ENCODE measurements at regions not wholly inside any gene's neighbourhood (a gene's known extent, or its start where the extent isn't known, plus 50 kb on each side); places are given as distances from the start of the nearest gene placed in this dataset.

DNA sequence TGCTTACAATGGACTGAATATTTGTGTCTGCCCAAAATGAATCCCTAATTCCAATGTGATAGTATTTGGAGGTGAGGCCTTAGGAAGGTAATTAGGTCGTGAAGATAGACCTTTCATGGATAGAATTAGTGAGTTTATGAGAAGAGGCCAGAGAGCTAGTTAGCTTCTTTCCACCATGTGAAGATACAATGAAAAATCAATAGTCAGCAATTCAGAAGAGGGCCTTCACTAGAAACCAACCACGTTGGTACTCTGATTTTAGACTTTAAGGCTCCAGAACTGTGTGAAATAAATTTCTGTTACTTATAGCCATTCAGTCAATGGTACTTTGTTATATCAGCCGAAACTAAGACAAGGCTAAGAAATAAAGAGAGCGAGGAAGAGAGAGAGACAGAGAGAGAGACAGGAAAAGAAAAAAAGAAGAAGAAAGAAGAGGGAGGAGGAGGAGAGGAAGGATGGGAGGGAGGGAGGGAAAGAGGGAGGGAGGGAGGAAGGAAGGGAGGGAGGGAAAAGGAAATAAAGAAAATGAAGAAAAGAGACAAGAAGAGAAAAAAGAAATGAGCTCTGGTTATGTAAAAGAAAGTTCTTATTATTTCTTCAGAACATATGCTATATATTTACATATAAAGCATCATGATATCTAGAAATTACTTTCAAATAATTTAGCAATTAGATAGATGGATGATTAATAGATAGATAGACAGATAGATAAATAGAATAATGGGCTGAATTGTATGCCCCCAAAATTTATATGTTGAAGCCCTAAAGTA, 1725.3 kb downstream of the EFNA5 start:
- Histone ChIP-seq H3K4me2 (ENCODE audit: low read length) (no peak overlapping the region), H3K36me3 (ENCODE audit: insufficient read depth, low read length) (no peaks in the 10 kb centered on the region)

DNA sequence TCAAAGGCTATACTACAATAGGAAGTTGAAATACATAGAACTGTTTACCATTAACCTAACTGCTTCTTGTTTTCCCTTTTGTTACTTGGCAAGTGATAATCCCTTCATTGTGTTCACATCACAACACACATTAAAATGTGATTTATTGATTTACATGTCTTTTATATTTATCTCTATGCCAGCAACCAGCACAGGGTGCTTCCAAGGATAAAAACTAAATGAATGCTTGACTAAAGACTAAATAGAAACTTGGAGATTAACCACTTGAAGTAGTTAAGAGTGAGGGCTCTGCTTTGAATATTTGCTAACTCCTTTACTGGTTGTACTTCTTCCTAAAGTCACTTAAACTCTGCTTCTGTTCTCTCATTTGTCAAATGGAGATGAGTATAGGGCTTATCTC, 1730.6 kb downstream of the EFNA5 start:
- H3K9ac ChIP-seq (ENCODE audit: low read depth, low read length) = no peak overlapping the region
- no peaks in the 10 kb centered on the region for H3K4me1 ChIP-seq (ENCODE audit: control insufficient read depth, insufficient read depth, low read length)
- no peaks in the 10 kb centered on the region for H3K9me3 ChIP-seq (replicated peaks; ENCODE audit: low read length)
- H3K4me2 ChIP-seq (ENCODE audit: low read length) = no peak overlapping the region
- no peaks in the 10 kb centered on the region for H3K27me3 ChIP-seq (ENCODE audit: control insufficient read depth, insufficient read depth, low read length)
- no peak overlapping the region for H3K4me3 ChIP-seq (ENCODE audit: low read length)
- H3K36me3 ChIP-seq (ENCODE audit: insufficient read depth, low read length) = no peaks in the 10 kb centered on the region

More for the DNA sequence above, 1725.3 kb downstream of the EFNA5 start:
- H3K9ac ChIP-seq (ENCODE audit: low read depth, low read length) = no peak overlapping the region
- no peaks in the 10 kb centered on the region for H3K9me3 ChIP-seq (replicated peaks; ENCODE audit: low read length)
- H3K27me3 ChIP-seq (ENCODE audit: control insufficient read depth, insufficient read depth, low read length) = no peaks in the 10 kb centered on the region
- H3K4me1 ChIP-seq (ENCODE audit: control insufficient read depth, insufficient read depth, low read length) = no peaks in the 10 kb centered on the region
- no peak overlapping the region for H3K4me3 ChIP-seq (ENCODE audit: low read length)

DNA sequence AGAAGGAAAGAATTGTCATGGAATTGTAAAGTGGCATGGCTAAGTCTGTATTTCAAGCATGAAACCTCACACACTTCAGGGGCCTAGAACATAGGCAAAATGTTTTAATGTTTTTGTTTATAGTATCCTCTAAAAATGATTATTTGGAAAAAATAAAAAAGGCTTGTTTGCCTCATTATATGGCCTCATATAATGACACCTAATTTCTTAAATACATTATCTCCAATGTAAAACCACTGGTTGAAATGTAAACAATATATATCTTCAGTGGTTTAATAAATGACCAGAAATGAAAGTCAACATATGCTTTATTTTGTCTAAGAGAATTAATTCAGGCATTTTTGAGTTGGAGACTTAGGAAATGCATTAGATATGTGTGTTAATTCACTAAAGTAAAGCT, 1736.6 kb downstream of the EFNA5 start:
- Histone ChIP-seq H3K4me2 (ENCODE audit: low read length) (no peak overlapping the region), H3K4me3 (ENCODE audit: low read length) (no peak overlapping the region), H3K9ac (ENCODE audit: low read depth, low read length) (no peak overlapping the region), H3K36me3 (ENCODE audit: insufficient read depth, low read length) (no peaks in the 10 kb centered on the region), H3K27me3 (ENCODE audit: control insufficient read depth, insufficient read depth, low read length) (no peaks in the 10 kb centered on the region), H3K9me3 (replicated peaks; ENCODE audit: low read length) (no peaks in the 10 kb centered on the region), H3K4me1 (ENCODE audit: control insufficient read depth, insufficient read depth, low read length) (peaks cover 24% of the 10 kb centered on the region)

DNA sequence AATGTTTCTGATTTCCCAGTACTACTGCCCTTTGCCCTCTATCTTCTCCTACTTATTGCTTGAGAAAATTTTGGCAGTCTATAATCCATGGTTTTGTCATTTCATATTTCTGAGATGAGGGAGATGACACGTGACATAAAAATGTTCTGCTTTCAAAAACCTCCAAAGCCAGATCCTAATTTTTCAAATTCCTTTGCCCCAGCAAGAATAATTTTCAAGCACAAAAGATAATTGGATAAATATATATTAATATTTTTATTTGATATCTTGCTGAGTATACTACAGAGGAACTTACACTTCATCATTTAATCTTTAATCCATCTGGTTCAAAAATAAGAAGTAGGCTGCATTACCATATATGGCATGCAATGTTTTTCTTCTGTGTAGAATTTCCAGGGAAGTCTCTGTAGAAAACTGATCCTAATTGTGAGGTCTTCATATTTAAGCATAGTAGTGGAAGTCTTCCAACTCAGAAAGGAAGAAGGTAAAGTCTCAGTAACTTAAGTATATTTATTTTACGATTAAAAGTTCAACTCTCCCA, 1738.8 kb downstream of the EFNA5 start:
- Histone ChIP-seq H3K4me3 (ENCODE audit: low read length) (peak overlapping the region; percentile 22), H3K9me3 (replicated peaks; ENCODE audit: low read length) (no peaks in the 10 kb centered on the region), H3K9ac (ENCODE audit: low read depth, low read length) (peak overlapping the region; percentile 60), H3K27me3 (ENCODE audit: control insufficient read depth, insufficient read depth, low read length) (no peaks in the 10 kb centered on the region), H3K4me2 (ENCODE audit: low read length) (peak overlapping the region; percentile 60), H3K36me3 (ENCODE audit: insufficient read depth, low read length) (no peaks in the 10 kb centered on the region), H3K4me1 (ENCODE audit: control insufficient read depth, insufficient read depth, low read length) (peaks cover 24% of the 10 kb centered on the region)

DNA sequence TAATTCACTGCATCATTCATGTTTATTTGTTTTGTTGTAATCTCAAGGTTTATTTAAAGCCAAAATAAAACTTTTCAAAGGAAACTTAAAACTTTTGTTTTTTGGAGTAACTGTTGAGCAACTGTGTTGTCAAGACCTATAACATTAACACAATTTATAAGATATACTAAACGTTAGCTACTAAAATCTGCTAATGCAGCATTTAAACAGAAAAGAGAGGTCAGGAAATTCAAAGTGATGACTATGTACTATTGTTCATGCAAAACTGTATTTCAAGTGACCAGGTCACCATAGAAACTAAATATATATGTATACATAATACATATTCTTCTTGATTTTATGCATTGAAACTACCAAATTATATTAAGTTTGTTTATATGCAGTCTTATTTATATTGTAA, 1740.9 kb downstream of the EFNA5 start:
- no peak overlapping the region for H3K4me2 ChIP-seq (ENCODE audit: low read length)
- no peak overlapping the region for H3K4me3 ChIP-seq (ENCODE audit: low read length)
- H3K36me3 ChIP-seq (ENCODE audit: insufficient read depth, low read length) = no peaks in the 10 kb centered on the region
- H3K4me1 ChIP-seq (ENCODE audit: control insufficient read depth, insufficient read depth, low read length) = peaks cover 33% of the 10 kb centered on the region
- no peaks in the 10 kb centered on the region for H3K9me3 ChIP-seq (replicated peaks; ENCODE audit: low read length)
- H3K9ac ChIP-seq (ENCODE audit: low read depth, low read length) = no peak overlapping the region
- no peaks in the 10 kb centered on the region for H3K27me3 ChIP-seq (ENCODE audit: control insufficient read depth, insufficient read depth, low read length)

DNA sequence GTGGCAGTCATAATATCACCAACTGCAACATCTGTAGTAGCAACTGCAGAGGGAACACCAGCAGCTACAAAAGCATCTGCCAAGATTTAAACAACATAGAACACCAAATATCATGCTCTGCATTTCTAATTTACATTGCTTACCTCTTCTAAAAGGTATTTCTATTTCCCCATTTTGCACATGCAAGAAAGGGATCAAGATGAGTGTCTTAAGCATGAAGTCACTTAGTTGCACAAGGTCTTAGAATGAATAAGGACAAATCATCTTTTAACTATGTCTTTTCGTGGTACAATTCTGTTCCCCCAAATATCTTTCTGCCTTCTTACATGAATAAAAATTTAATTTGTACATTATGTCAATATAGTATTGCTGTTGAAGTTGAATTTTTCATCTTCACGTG, 1746.4 kb downstream of the EFNA5 start:
- peaks cover 20% of the 10 kb centered on the region for H3K4me1 ChIP-seq (ENCODE audit: control insufficient read depth, insufficient read depth, low read length)
- H3K4me3 ChIP-seq (ENCODE audit: low read length) = no peak overlapping the region
- no peaks in the 10 kb centered on the region for H3K9me3 ChIP-seq (replicated peaks; ENCODE audit: low read length)
- no peaks in the 10 kb centered on the region for H3K36me3 ChIP-seq (ENCODE audit: insufficient read depth, low read length)
- H3K27me3 ChIP-seq (ENCODE audit: control insufficient read depth, insufficient read depth, low read length) = no peaks in the 10 kb centered on the region
- no peak overlapping the region for H3K9ac ChIP-seq (ENCODE audit: low read depth, low read length)
- H3K4me2 ChIP-seq (ENCODE audit: low read length) = peak overlapping the region; percentile 51

DNA sequence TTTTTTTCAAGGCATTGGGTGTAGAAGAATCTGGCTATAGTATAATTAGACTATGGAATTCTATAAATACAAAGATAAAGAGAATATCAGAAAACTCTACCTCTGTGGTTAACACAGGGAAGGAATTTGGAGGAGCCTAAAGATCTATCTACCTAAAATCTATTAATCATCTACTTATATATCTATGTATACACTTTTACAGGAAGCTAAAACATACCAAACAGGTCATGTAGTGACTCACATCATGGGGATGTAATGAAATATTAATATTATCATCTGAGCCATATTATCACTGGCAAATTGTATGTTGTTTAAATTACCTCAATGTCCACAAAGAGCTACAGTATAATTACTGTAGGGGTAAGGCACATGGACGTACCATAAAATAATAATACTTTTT, 1748.2 kb downstream of the EFNA5 start:
- Histone ChIP-seq H3K27me3 (ENCODE audit: control insufficient read depth, insufficient read depth, low read length) (no peaks in the 10 kb centered on the region), H3K4me2 (ENCODE audit: low read length) (no peak overlapping the region), H3K9ac (ENCODE audit: low read depth, low read length) (no peak overlapping the region), H3K9me3 (replicated peaks; ENCODE audit: low read length) (no peaks in the 10 kb centered on the region), H3K36me3 (ENCODE audit: insufficient read depth, low read length) (no peaks in the 10 kb centered on the region), H3K4me3 (ENCODE audit: low read length) (no peak overlapping the region), H3K4me1 (ENCODE audit: control insufficient read depth, insufficient read depth, low read length) (peaks cover 20% of the 10 kb centered on the region)

DNA sequence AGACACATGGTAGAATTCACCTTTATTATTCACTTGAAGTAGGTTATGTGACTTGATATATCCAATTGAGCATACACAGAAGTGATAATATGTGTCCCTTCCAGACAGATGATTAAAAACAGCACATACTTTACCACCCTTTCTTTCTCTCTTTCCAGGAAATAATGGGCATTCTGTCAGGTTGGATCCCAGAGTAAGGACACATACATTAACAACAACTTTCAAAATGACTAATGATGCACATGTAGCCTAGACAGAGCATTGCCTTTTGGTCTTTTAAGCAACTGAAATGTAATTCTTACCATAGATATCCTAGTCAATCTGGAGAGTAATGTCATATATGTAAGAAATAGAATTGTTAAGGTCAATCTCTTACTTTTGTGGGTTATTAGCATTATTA, 1748.7 kb downstream of the EFNA5 start:
- H3K9me3 ChIP-seq (replicated peaks; ENCODE audit: low read length) = no peaks in the 10 kb centered on the region
- no peaks in the 10 kb centered on the region for H3K36me3 ChIP-seq (ENCODE audit: insufficient read depth, low read length)
- H3K4me3 ChIP-seq (ENCODE audit: low read length) = no peak overlapping the region
- no peak overlapping the region for H3K9ac ChIP-seq (ENCODE audit: low read depth, low read length)
- H3K4me1 ChIP-seq (ENCODE audit: control insufficient read depth, insufficient read depth, low read length) = peaks cover 20% of the 10 kb centered on the region
- H3K4me2 ChIP-seq (ENCODE audit: low read length) = no peak overlapping the region
- H3K27me3 ChIP-seq (ENCODE audit: control insufficient read depth, insufficient read depth, low read length) = no peaks in the 10 kb centered on the region

DNA sequence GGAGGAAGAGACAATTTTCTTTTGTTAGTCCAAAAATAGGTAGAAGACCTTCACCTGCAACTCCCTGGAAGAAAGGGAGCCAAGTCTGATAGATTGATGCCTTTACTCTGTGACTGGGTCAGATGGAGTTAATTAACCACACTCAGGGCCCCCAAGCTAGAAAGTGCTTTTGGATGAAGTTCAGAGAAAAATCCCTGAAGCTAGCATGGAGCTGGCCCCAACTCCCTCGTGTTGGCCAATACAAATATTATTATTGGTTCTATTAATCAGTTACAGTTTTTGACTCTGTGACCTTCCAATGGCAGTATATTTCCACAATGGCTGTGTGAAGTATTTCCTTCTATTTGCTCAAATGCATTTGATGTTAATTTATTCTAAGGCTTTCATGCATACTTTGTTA, 1753.5 kb downstream of the EFNA5 start:
- no peak overlapping the region for H3K4me3 ChIP-seq (ENCODE audit: low read length)

DNA sequence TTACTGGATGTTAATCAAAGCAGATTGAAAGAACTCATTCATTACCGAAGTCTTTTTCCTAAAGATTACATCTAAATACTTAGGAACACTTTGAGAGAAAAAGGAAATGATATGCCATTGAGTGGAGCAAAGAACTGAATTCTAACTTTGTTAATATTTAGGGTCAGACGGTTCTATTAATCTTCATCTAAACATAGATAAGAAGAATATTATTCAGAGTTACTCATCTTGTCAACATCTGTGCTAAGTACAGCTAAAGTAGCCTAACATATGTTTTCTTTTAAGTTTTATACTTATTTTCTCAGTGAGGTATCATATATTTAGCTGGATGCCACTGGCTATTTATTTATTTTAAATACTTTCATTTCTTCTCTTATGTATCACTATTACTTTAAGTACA, 1763.7 kb downstream of the EFNA5 start:
- peaks cover 5% of the 10 kb centered on the region for H3K4me1 ChIP-seq (ENCODE audit: control insufficient read depth, insufficient read depth, low read length)
- H3K4me3 ChIP-seq (ENCODE audit: low read length) = no peak overlapping the region
- H3K9ac ChIP-seq (ENCODE audit: low read depth, low read length) = no peak overlapping the region
- no peak overlapping the region for H3K4me2 ChIP-seq (ENCODE audit: low read length)
- no peaks in the 10 kb centered on the region for H3K27me3 ChIP-seq (ENCODE audit: control insufficient read depth, insufficient read depth, low read length)
- no peaks in the 10 kb centered on the region for H3K36me3 ChIP-seq (ENCODE audit: insufficient read depth, low read length)
- H3K9me3 ChIP-seq (replicated peaks; ENCODE audit: low read length) = no peaks in the 10 kb centered on the region

More for the DNA sequence above, 1753.5 kb downstream of the EFNA5 start:
- no peaks in the 10 kb centered on the region for H3K27me3 ChIP-seq (ENCODE audit: control insufficient read depth, insufficient read depth, low read length)
- H3K9me3 ChIP-seq (replicated peaks; ENCODE audit: low read length) = no peaks in the 10 kb centered on the region
- no peaks in the 10 kb centered on the region for H3K36me3 ChIP-seq (ENCODE audit: insufficient read depth, low read length)
- H3K4me1 ChIP-seq (ENCODE audit: control insufficient read depth, insufficient read depth, low read length) = no peaks in the 10 kb centered on the region
- no peak overlapping the region for H3K9ac ChIP-seq (ENCODE audit: low read depth, low read length)
- H3K4me2 ChIP-seq (ENCODE audit: low read length) = no peak overlapping the region

DNA sequence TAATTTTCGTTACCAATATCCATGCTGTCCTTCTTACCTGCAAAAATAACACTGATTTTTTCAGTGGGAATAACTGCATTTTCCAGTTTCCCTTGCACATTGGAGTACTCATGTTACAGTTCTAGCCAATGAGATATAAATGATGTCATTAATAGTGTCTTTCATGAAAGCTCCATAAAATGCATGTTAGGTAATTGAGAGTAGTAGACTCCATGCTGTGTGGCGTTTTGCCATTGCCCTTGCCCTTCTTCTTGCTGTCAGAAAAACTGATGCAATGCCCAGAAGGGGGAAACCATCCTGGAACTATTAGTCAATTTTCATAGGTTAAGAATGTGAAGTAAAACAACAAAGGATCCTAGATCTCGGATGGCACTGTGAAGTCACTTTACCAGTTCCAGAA, 1765.3 kb downstream of the EFNA5 start:
- Histone ChIP-seq H3K9ac (ENCODE audit: low read depth, low read length) (no peak overlapping the region), H3K4me3 (ENCODE audit: low read length) (no peak overlapping the region), H3K4me1 (ENCODE audit: control insufficient read depth, insufficient read depth, low read length) (peaks cover 5% of the 10 kb centered on the region), H3K9me3 (replicated peaks; ENCODE audit: low read length) (no peaks in the 10 kb centered on the region), H3K4me2 (ENCODE audit: low read length) (no peak overlapping the region), H3K27me3 (ENCODE audit: control insufficient read depth, insufficient read depth, low read length) (no peaks in the 10 kb centered on the region), H3K36me3 (ENCODE audit: insufficient read depth, low read length) (no peaks in the 10 kb centered on the region)

DNA sequence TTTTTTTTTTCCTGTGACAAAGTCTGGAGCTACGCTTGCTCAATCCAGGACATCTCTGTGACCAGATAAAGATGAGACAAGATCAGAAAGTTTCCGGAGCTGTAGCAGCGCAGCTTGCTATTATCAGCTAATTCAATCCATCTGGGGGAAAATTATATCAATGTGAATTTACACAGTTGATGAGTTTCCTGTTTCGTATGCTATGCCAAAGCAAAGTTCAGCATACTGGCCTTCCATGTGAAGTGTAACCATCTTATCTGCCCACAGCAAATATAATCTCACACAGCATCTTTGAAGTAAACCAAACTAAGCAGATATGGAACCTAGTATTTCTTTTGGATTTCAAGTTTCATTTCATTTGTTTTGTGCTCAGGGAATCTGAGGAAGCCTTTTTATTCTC, 1767.7 kb downstream of the EFNA5 start:
- no peak overlapping the region for H3K4me2 ChIP-seq (ENCODE audit: low read length)
- H3K4me1 ChIP-seq (ENCODE audit: control insufficient read depth, insufficient read depth, low read length) = no peaks in the 10 kb centered on the region
- H3K36me3 ChIP-seq (ENCODE audit: insufficient read depth, low read length) = no peaks in the 10 kb centered on the region
- no peak overlapping the region for H3K9ac ChIP-seq (ENCODE audit: low read depth, low read length)
- no peaks in the 10 kb centered on the region for H3K27me3 ChIP-seq (ENCODE audit: control insufficient read depth, insufficient read depth, low read length)
- no peaks in the 10 kb centered on the region for H3K9me3 ChIP-seq (replicated peaks; ENCODE audit: low read length)
- no peak overlapping the region for H3K4me3 ChIP-seq (ENCODE audit: low read length)

Measured in skeletal muscle satellite cell (primary cell).